SK-N-MC (cell line): ENCODE measurements at regions not wholly inside any gene's neighbourhood (a gene's known extent, or its start where the extent isn't known, plus 50 kb on each side); places are given as distances from the start of the nearest gene placed in this dataset.

Source experiments
- EZH2 ChIP-seq: fragments of 200-600 bp; sonication (generic); IDR thresholded peaks from one replicate; pipeline ENCODE4 v1.6.1; 2017; ENCODE audit warnings: antibody characterized with exemption
- FOXP2 ChIP-seq: optimal IDR thresholded peaks from 2 replicates; pipeline ENCODE3; 2011; ENCODE audit warnings: mild to moderate bottlenecking, moderate library complexity; ENCODE audit not compliant: insufficient read depth; ENCODE audit errors: extremely low read length, control extremely low read depth
- POLR2AphosphoS5 ChIP-seq: IDR thresholded peaks from 2 replicates; pipeline ENCODE4 v1.6.1; 2012; ENCODE audit warnings: mild to moderate bottlenecking, low read depth, low read length, borderline replicate concordance

DNA sequence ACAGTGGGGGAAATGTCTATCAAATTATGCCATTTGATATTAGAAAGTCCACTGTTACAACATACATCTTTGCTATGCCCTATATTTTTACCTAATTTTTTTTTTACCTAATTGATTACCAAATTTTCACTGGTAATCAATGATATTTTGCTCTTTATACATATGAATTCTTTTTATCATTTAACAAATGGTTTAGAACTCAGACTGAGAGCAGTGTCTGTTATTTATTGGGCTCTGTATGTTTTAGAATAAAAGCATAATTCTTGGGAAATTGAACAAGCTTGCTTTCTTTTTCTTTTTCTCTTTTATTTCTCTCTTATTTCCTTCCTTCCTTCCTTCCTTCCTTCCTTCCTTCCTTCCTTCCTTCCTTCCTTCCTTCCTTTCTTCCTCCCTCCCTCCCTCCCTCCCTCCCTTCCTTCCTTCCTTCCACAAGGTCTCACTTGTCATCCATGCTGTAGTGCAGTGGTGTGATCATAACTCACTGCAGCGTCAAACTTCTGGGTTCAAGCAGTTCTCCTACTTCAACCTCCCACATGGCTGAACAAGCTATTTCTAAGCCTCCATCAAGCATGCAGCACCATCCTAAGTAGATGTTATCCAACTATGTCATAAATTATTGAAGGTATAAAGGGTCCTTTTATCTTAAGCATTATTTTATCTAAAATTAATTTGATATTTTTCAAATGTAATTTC lies 911.7 kb upstream of the CITED2 start:
- peak; percentile 60; the same call in 1 of the 2 replicates for TF ChIP-seq POLR2AphosphoS5
- TF ChIP-seq EZH2, result no peak
- TF ChIP-seq FOXP2, result no peak
